ENCODE measurements at regions not wholly inside any gene's neighbourhood (a gene's known extent, or its start where the extent isn't known, plus 50 kb on each side); places are given as distances from the start of the nearest gene placed in this dataset.

GRCh38 chr2:8593243-8593642 is 88.6 kb upstream of the ID2 start:
- Histone ChIP-seq H4K8ac (replicated peaks; ENCODE audit: insufficient read length, low read depth, low read length) (no peak overlapping the region), H2BK12ac (ENCODE audit: insufficient read length, low read depth, low read length) (no peak overlapping the region), H3K18ac (ENCODE audit: insufficient read length, low read depth, low read length) (no peak overlapping the region), H3K4me2 (ENCODE audit: insufficient read depth, insufficient read length, low read length) (no peak overlapping the region), H3K79me1 (ENCODE audit: insufficient read depth, low read depth, low read length, poor library complexity, severe bottlenecking) (no peaks in the 10 kb centered on the region), H2BK5ac (ENCODE audit: insufficient read length, low read length) (no peak overlapping the region), H2AK5ac (ENCODE audit: insufficient read length, low read length) (no peak overlapping the region), H3K4ac (ENCODE audit: low read depth, low read length) (no peak overlapping the region), H3K23ac (ENCODE audit: insufficient read length, low read depth, low read length) (no peak overlapping the region), H4K91ac (ENCODE audit: insufficient read length, low read depth, low read length) (no peak overlapping the region), H3K27ac (ENCODE audit: insufficient read length, low read depth, low read length) (no peak overlapping the region), H4K20me1 (ENCODE audit: control insufficient read depth, insufficient read depth, insufficient read length) (no peaks in the 10 kb centered on the region), H3K27me3 (ENCODE audit: insufficient read depth, low read length) (no peaks in the 10 kb centered on the region), H3K14ac (ENCODE audit: insufficient read depth, low read length) (no peak overlapping the region), H4K5ac (ENCODE audit: insufficient read length, low read depth, low read length) (no peak overlapping the region), H2BK15ac (ENCODE audit: low read depth, low read length) (no peak overlapping the region), H2BK120ac (ENCODE audit: low read depth, low read length, poor library complexity, severe bottlenecking) (no peak overlapping the region), H3K79me2 (ENCODE audit: insufficient read depth, low read length) (no peaks in the 10 kb centered on the region), H3T11ph (ENCODE audit: low read length) (no peak overlapping the region), H3K23me2 (ENCODE audit: insufficient read length, low read depth, low read length, poor library complexity, severe bottlenecking) (no peaks in the 10 kb centered on the region), H3K4me1 (ENCODE audit: insufficient read depth, low read length) (no peaks in the 10 kb centered on the region), H2BK20ac (ENCODE audit: low read depth, low read length, poor library complexity, severe bottlenecking) (no peak overlapping the region), H3K9ac (ENCODE audit: extremely low read depth, insufficient read length, low read length) (no peak overlapping the region), H3K56ac (ENCODE audit: insufficient read length, low read depth, low read length) (no peak overlapping the region), H2AFZ (ENCODE audit: low read length) (no peak overlapping the region), H3K9me3 (ENCODE audit: control insufficient read depth, low read depth, low read length) (no peaks in the 10 kb centered on the region)
- H3K27ac Mint-ChIP-seq: no peak overlapping the region
- H3K9me3 Mint-ChIP-seq: no peaks in the 10 kb centered on the region; a peak in 1 of 5 replicates
- H3K4me3 Mint-ChIP-seq: no peak overlapping the region
- no peaks in the 10 kb centered on the region for H3K36me3 Mint-ChIP-seq (ENCODE audit: insufficient read depth in 1 of 3, low read depth in 3 of 3)
- no peak for DNase-seq
- no CpG with 5 or more reads among the region's 4 CpGs for WGBS (ENCODE audit: extremely low coverage, insufficient read length, low lambda C conversion rate)
- H3K27me3 Mint-ChIP-seq (ENCODE audit: low read depth): peaks cover 2% of the 10 kb centered on the region
- no peak for TF ChIP-seq CTCF (conservative IDR thresholded peaks at IDR 0.05)
- peaks cover 0 to 7% of the 10 kb centered on the region in 2 experiments; a peak in 1 of 4 replicates for H3K4me1 Mint-ChIP-seq

Measured in H9 (cell line).